ENCODE measurements at regions not wholly inside any gene's neighbourhood (a gene's known extent, or its start where the extent isn't known, plus 50 kb on each side); places are given as distances from the start of the nearest gene placed in this dataset.

DNA sequence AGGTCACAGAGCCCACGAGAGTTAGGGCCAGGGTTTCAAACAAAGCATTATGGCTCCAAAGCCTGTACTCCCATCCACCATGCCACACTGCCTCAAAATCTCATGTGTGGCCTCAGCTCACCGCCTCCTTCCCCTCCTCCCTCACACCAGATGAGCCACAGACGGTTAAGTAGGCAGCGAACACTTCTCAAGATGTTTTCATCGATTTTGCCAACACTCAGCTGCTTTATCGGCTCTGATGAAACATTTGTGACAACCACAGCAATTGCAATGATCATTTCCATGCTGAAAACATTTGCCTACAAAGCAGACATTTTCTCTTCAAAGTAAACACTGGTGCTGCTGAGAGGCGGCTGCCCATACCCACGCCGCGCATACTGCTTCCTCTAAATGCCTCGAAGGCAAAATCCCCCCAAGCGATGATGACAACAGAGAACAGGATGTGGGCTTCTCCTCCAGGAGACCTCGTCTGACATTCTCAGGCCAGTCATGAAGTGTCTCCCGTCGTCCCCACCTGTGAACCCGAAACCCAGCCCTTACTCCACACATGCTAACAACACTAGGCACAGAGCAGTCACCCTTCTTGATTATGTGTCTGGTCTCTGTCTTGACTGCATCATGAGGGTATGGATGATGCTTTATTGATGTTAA, 599.2 kb downstream of the SOX6 start:
- TF ChIP-seq POLR2AphosphoS5 (IDR thresholded peaks at IDR 0.05) (no peak), CTCF (IDR thresholded peaks at IDR 0.05) (no peak)
